Neural cell (in vitro differentiated cells): ENCODE measurements at regions not wholly inside any gene's neighbourhood (a gene's known extent, or its start where the extent isn't known, plus 50 kb on each side); places are given as distances from the start of the nearest gene placed in this dataset.

ENCODE experiments used
- H2AFZ ChIP-seq: fragments of 200-600, 300-800 bp; sonication (generic), shearing (Covaris generic); 2 replicates; pipeline ENCODE4 v1.6.0; 2014; ENCODE audit warnings: low read depth, mild to moderate bottlenecking, antibody characterized with exemption, low read length, moderate library complexity
- H3F3A ChIP-seq: fragments of 200-600 bp; shearing (Covaris generic); 2 replicates; pipeline ENCODE4 v1.6.1; 2016; ENCODE audit warnings: mild to moderate bottlenecking, moderate library complexity, mixed read lengths, antibody characterized with exemption, low read length; ENCODE audit not compliant: insufficient read depth, poor library complexity, severe bottlenecking
- H3K27ac ChIP-seq: fragments of 200-600, 300-800 bp; sonication (generic), shearing (Covaris generic); 2 replicates; pipeline ENCODE4 v1.5.1; 2014; ENCODE audit warnings: mild to moderate bottlenecking, low read length, moderate library complexity
- H3K27me3 ChIP-seq: fragments of 300-800, 200-600 bp; sonication (generic), shearing (Covaris generic); 2 replicates; pipeline ENCODE4 v1.6.0; 2014; ENCODE audit warnings: mild to moderate bottlenecking, low read depth, low read length, moderate library complexity; ENCODE audit not compliant: insufficient read depth
- H3K36me3 ChIP-seq: fragments of 300-800, 200-600 bp; sonication (generic), shearing (Covaris generic); 2 replicates; pipeline ENCODE4 v1.5.1; 2014; ENCODE audit warnings: mild to moderate bottlenecking, antibody characterized with exemption, low read length, moderate library complexity; ENCODE audit not compliant: insufficient read depth
- H3K4me2 ChIP-seq: fragments of 300-800, 200-600 bp; sonication (generic), shearing (Covaris generic); 2 replicates; pipeline ENCODE4 v1.6.0; 2014; ENCODE audit warnings: mild to moderate bottlenecking, low read length
- H3K4me3 ChIP-seq: fragments of 300-800, 200-600 bp; sonication (generic), shearing (Covaris generic); 2 replicates; pipeline ENCODE4 v1.5.1; 2014; ENCODE audit warnings: mild to moderate bottlenecking, low read length, moderate library complexity
- H3K79me2 ChIP-seq: fragments of 200-600 bp; shearing (Covaris generic); replicated peaks from 2 replicates; pipeline ENCODE4 v1.6.0; 2014; ENCODE audit warnings: mild to moderate bottlenecking, low read length, moderate library complexity; ENCODE audit not compliant: insufficient read depth
- H3K9ac ChIP-seq: fragments of 300-800, 200-600 bp; sonication (generic), shearing (Covaris generic); 2 replicates; pipeline ENCODE4 v1.6.1; 2016; ENCODE audit warnings: mild to moderate bottlenecking, low read length, mixed read lengths
- H3K9me2 ChIP-seq: fragments of 200-600 bp; shearing (Covaris generic); 2 replicates; pipeline ENCODE4 v1.6.1; 2016; ENCODE audit warnings: mild to moderate bottlenecking, low read length, mixed read lengths; ENCODE audit not compliant: insufficient read depth
- H3K9me3 ChIP-seq: fragments of 200-600, 300-800 bp; sonication (generic), shearing (Covaris generic); 2 replicates; pipeline ENCODE4 v1.6.1; 2016; ENCODE audit warnings: mild to moderate bottlenecking, mixed run types, low read length, moderate library complexity, mixed read lengths
- H4K20me1 ChIP-seq: fragments of 200-600 bp; shearing (Covaris generic); 2 replicates; pipeline ENCODE4 v1.6.1; 2016; ENCODE audit warnings: mild to moderate bottlenecking, mixed run types; ENCODE audit not compliant: insufficient read depth
- CTCF ChIP-seq: fragments of 450-650 bp; IDR thresholded peaks from 2 replicates; pipeline ENCODE4 v1.5.1; 2014; ENCODE audit warnings: antibody characterized with exemption, mild to moderate bottlenecking, moderate library complexity; ENCODE audit not compliant: poor library complexity, severe bottlenecking
- EP300 ChIP-seq: fragments of 450-650 bp; conservative IDR thresholded peaks from 2 replicates; pipeline ENCODE4 v1.6.1; 2014; ENCODE audit warnings: antibody characterized with exemption, mild to moderate bottlenecking, moderate library complexity; ENCODE audit not compliant: poor library complexity, severe bottlenecking
- EZH2 ChIP-seq: fragments of 200-600, 300-800 bp; shearing (Covaris generic), sonication (generic); IDR thresholded peaks from 2 replicates; pipeline ENCODE4 v1.6.1; 2014; ENCODE audit warnings: antibody characterized with exemption, low read length, borderline replicate concordance, mild to moderate bottlenecking; ENCODE audit not compliant: insufficient read depth, poor library complexity, severe bottlenecking
- MXI1 ChIP-seq: fragments of 450-650 bp; conservative IDR thresholded peaks from 2 replicates; pipeline ENCODE4 v1.6.1; 2014; ENCODE audit warnings: antibody characterized with exemption, mild to moderate bottlenecking; ENCODE audit not compliant: poor library complexity, severe bottlenecking
- POLR2AphosphoS5 ChIP-seq: IDR thresholded peaks from 2 replicates; pipeline ENCODE4 v1.6.1; 2012
- RAD21 ChIP-seq: fragments of 450-650 bp; conservative IDR thresholded peaks from 2 replicates; pipeline ENCODE4 v1.6.1; 2014; ENCODE audit warnings: antibody characterized with exemption, mild to moderate bottlenecking, moderate library complexity
- REST ChIP-seq: IDR thresholded peaks from 2 replicates; pipeline ENCODE4 v1.6.1; 2012; ENCODE audit warnings: borderline replicate concordance
- SMC3 ChIP-seq: fragments of 450-650 bp; conservative IDR thresholded peaks from 2 replicates; pipeline ENCODE4 v1.6.1; 2014; ENCODE audit warnings: antibody characterized with exemption, mild to moderate bottlenecking, moderate library complexity; ENCODE audit not compliant: poor library complexity
- TAF1 ChIP-seq: IDR thresholded peaks from 2 replicates; pipeline ENCODE4 v1.6.1; 2012; ENCODE audit warnings: low read depth

GRCh38 chr4:104682311-104682710 is 187.6 kb upstream of the CXXC4 start:
- H4K20me1 ChIP-seq: no peaks in the 10 kb centered on the region
- H2AFZ ChIP-seq: no peak overlapping the region
- H3K4me3 ChIP-seq: no peak overlapping the region
- H3F3A ChIP-seq: no peaks in the 10 kb centered on the region
- H3K4me2 ChIP-seq: no peak overlapping the region
- H3K9ac ChIP-seq: no peak overlapping the region
- no peaks in the 10 kb centered on the region for H3K9me2 ChIP-seq
- TF ChIP-seq SMC3 (no peak), EZH2 (no peak), TAF1 (no peak), RAD21 (no peak), EP300 (no peak), REST (no peak), POLR2AphosphoS5 (no peak), CTCF (no peak), MXI1 (no peak)
- H3K79me2 ChIP-seq: no peaks in the 10 kb centered on the region
- H3K9me3 ChIP-seq: no peaks in the 10 kb centered on the region
- no peaks in the 10 kb centered on the region for H3K27me3 ChIP-seq
- H3K27ac ChIP-seq: no peak overlapping the region
- H3K36me3 ChIP-seq: no peaks in the 10 kb centered on the region

GRCh38 chr4:104693601-104694201 is 199.0 kb upstream of the CXXC4 start:
- no peak overlapping the region for H3K4me2 ChIP-seq

More at GRCh38 chr4:104693601-104694201, 199.0 kb upstream of the CXXC4 start:
- H3K4me3 ChIP-seq: no peak overlapping the region
- TF ChIP-seq REST (no peak), TAF1 (no peak), EZH2 (no peak), SMC3 (no peak), MXI1 (no peak), CTCF (no peak), RAD21 (no peak), POLR2AphosphoS5 (no peak), EP300 (no peak)
- H3K9ac ChIP-seq: no peak overlapping the region
- no peak overlapping the region for H3K27ac ChIP-seq
- no peak overlapping the region for H2AFZ ChIP-seq
- no peaks in the 10 kb centered on the region for H3K36me3 ChIP-seq
- H3F3A ChIP-seq: no peaks in the 10 kb centered on the region
- H3K79me2 ChIP-seq: no peaks in the 10 kb centered on the region
- no peaks in the 10 kb centered on the region for H4K20me1 ChIP-seq
- no peaks in the 10 kb centered on the region for H3K27me3 ChIP-seq
- no peaks in the 10 kb centered on the region for H3K9me3 ChIP-seq
- no peaks in the 10 kb centered on the region for H3K9me2 ChIP-seq
